ENCODE measurements at regions not wholly inside any gene's neighbourhood (a gene's known extent, or its start where the extent isn't known, plus 50 kb on each side); places are given as distances from the start of the nearest gene placed in this dataset.
A peak's percentile ranks its signal among the peaks of the same experiment; 100 is the strongest.

DNA sequence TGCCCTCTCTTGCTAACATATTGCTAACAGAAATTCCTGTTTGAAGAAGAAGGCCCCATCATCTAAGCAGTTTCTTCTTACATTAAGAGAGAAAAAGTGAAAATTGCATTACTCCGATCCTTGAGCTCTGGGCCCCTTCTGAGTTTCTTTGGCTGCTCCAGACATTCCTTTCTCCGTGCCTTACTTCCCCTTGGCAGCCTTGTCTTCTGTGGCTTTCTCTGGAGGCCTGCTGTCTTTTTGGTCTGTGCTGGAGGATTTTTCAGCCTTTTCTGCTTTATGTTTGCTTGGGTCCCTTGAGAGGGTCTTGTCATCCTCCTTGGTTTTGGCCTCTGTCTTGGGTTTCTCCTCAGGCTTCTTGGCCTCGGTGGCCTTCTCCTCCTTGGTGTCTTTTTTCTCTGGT is 378.8 kb upstream of the CHD6 start:
- no peak for DNase-seq (ENCODE audit: low read depth)
- H3K4me3 ChIP-seq (replicated peaks; ENCODE audit: low read depth, low read length) = no peak overlapping the region
- TF ChIP-seq, protein P1, sequence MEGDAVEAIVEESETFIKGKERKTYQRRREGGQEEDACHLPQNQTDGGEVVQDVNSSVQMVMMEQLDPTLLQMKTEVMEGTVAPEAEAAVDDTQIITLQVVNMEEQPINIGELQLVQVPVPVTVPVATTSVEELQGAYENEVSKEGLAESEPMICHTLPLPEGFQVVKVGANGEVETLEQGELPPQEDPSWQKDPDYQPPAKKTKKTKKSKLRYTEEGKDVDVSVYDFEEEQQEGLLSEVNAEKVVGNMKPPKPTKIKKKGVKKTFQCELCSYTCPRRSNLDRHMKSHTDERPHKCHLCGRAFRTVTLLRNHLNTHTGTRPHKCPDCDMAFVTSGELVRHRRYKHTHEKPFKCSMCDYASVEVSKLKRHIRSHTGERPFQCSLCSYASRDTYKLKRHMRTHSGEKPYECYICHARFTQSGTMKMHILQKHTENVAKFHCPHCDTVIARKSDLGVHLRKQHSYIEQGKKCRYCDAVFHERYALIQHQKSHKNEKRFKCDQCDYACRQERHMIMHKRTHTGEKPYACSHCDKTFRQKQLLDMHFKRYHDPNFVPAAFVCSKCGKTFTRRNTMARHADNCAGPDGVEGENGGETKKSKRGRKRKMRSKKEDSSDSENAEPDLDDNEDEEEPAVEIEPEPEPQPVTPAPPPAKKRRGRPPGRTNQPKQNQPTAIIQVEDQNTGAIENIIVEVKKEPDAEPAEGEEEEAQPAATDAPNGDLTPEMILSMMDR (IDR thresholded peaks at IDR 0.05; ENCODE audit: low read length, missing control alignments) = no peak

DNA sequence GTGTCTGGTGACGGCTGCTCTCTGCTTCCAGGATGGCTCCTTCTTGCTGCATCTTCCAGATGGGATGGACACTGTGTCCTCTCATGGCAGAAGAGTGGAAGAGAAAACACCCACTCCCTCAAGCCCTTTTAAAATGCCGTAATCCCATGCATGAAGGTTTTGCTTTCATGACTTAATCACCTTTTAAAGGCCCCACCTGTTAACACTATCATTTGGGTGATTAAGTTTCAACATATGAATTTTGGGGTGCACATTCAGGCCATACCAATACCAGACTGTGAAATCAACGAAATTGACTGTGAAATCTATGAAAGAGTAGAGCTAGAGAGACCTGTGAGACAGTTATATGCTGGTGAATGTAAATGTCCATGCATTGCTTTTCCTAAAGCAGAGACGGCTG is 374.3 kb upstream of the CHD6 start:
- no peak overlapping the region for H3K4me3 ChIP-seq (replicated peaks; ENCODE audit: low read depth, low read length)
- no peak for DNase-seq (ENCODE audit: low read depth)
- TF ChIP-seq, protein P1 (IDR thresholded peaks at IDR 0.05; ENCODE audit: low read length, missing control alignments) = no peak

DNA sequence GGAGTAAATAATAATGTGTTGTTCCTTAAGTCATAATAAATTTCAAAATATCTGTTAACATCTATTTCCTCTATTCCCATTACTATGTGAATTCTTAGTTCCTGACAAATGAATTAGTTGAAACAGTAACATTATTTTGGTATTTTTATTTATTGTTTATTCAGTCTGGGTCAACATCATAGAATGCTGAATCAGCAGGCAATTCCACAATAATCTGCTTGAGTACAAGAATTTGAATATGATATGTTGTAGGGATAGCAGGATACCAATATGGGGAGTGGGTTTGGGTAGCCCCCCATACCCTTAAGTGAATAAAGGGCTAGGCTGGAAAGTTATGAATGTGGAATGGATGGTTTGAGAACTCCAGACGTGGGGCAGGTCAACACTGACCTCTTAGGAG is 373.2 kb upstream of the CHD6 start:
- H3K4me3 ChIP-seq (replicated peaks; ENCODE audit: low read depth, low read length) = no peak overlapping the region
- no peak for DNase-seq (ENCODE audit: low read depth)
- TF ChIP-seq, protein P1 (IDR thresholded peaks at IDR 0.05; ENCODE audit: low read length, missing control alignments) = no peak

DNA sequence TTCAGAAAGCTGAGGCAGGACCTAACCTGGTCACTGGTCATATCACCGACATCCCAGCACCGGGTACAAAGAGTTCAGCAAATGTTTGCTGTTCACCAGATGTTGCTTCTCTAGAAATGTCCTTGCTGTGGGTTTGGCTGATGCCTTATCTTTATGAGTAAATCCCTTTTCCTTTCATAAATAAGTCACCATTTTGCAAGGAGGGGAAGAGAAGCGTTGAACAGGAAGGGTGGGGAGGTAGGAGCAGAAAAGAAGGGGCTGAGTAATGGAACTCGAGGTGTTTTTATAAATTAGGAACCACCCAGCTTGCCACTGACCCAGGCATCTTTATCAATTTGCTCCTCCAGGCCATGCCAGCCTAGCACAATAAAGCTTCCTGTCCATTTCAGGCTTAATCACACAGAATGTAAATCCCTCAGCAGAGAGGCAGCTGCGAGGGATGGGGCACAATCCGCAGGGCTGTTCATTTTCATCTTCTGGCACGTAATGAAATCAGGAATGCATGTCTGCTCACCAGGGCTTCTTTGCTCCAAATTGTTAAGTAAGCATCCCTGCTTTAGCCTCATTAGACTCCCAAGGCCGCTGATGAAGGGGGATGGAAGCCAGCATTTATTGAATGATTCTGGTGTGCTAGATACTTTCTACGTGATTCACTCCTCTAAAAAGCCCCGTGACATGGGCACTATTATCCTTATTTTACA is 371.9 kb upstream of the CHD6 start:
- peak; percentile 2 for DNase-seq (ENCODE audit: low read depth)
- H3K4me3 ChIP-seq (replicated peaks; ENCODE audit: low read depth, low read length) = no peak overlapping the region
- TF ChIP-seq, protein P1 (IDR thresholded peaks at IDR 0.05; ENCODE audit: low read length, missing control alignments) = no peak

GRCh38 chr20:41989039-41989679 is 371.0 kb upstream of the CHD6 start:
- no peak overlapping the region for H3K4me3 ChIP-seq (replicated peaks; ENCODE audit: low read depth, low read length)
- no peak for DNase-seq (ENCODE audit: low read depth)
- TF ChIP-seq, protein P1 (IDR thresholded peaks at IDR 0.05; ENCODE audit: low read length, missing control alignments) = no peak

DNA sequence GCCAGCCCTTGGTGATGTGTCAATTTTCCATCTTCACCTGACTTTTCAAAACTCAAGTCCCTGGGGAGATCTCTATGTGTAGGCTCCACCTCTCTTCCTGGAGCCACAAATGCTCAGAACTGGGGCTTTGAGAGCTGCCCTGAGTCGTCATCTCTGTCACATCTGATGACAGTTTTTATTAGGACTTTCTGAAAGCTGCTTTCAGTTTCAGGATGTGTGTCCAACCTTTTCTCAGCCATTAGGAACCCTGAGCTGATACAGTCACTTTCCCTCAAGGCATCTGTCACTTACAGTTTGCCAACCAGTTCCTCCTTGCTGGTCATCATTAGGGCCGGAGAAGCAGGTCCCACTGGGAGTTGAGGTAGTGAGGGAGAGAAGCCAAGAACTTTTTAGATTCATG is 365.9 kb upstream of the CHD6 start:
- DNase-seq (ENCODE audit: low read depth) = no peak
- TF ChIP-seq, protein P1 (IDR thresholded peaks at IDR 0.05; ENCODE audit: low read length, missing control alignments) = no peak
- H3K4me3 ChIP-seq (replicated peaks; ENCODE audit: low read depth, low read length) = no peak overlapping the region

DNA sequence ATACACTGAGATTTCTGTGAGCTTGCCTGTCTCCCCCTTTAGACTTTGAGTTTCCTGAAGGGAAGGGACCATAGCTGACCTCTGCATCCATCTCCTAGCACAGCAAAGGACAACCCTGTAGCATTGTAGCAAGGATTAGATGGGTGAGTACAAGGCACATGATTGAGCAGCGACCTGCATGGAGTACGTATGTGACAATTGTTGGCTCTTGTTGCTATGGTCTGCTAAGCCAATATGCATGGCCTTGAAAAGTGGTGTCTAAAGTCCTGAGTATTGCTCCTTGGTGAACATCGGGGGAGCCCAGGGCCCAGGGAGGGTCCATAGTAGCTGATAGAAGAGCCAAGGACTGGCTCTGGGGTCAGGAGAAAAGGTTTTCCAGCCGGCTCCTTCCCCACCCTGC is 365.0 kb upstream of the CHD6 start:
- no peak overlapping the region for H3K4me3 ChIP-seq (replicated peaks; ENCODE audit: low read depth, low read length)
- TF ChIP-seq, protein P1 (IDR thresholded peaks at IDR 0.05; ENCODE audit: low read length, missing control alignments) = no peak
- no peak for DNase-seq (ENCODE audit: low read depth)

All from fibroblast of pulmonary artery (primary cell).